ENCODE measurements at regions not wholly inside any gene's neighbourhood (a gene's known extent, or its start where the extent isn't known, plus 50 kb on each side); places are given as distances from the start of the nearest gene placed in this dataset.
A peak's percentile ranks its signal among the peaks of the same experiment; 100 is the strongest.

GRCh38 chr12:75634244-75635222 lies 123.1 kb upstream of the KRR1 start:
- H3K4me3 ChIP-seq, result no peak overlapping the region; the same call in 1 of the 2 replicates
- H3K79me2 ChIP-seq (replicated peaks; ENCODE audit: insufficient read depth), result no peaks in the 10 kb centered on the region
- TF ChIP-seq POLR2AphosphoS5 (IDR thresholded peaks at IDR 0.05; ENCODE audit: low read depth) (no peak), CREB1 (CRISPR knock-in tag; IDR thresholded peaks at IDR 0.05; ENCODE audit: low read depth) (no peak), ZNF114 (CRISPR knock-in tag; IDR thresholded peaks at IDR 0.05) (no peak), ZNF331 (CRISPR knock-in tag; IDR thresholded peaks at IDR 0.05; ENCODE audit: low read depth) (no peak)
- TF ChIP-seq, protein P1, sequence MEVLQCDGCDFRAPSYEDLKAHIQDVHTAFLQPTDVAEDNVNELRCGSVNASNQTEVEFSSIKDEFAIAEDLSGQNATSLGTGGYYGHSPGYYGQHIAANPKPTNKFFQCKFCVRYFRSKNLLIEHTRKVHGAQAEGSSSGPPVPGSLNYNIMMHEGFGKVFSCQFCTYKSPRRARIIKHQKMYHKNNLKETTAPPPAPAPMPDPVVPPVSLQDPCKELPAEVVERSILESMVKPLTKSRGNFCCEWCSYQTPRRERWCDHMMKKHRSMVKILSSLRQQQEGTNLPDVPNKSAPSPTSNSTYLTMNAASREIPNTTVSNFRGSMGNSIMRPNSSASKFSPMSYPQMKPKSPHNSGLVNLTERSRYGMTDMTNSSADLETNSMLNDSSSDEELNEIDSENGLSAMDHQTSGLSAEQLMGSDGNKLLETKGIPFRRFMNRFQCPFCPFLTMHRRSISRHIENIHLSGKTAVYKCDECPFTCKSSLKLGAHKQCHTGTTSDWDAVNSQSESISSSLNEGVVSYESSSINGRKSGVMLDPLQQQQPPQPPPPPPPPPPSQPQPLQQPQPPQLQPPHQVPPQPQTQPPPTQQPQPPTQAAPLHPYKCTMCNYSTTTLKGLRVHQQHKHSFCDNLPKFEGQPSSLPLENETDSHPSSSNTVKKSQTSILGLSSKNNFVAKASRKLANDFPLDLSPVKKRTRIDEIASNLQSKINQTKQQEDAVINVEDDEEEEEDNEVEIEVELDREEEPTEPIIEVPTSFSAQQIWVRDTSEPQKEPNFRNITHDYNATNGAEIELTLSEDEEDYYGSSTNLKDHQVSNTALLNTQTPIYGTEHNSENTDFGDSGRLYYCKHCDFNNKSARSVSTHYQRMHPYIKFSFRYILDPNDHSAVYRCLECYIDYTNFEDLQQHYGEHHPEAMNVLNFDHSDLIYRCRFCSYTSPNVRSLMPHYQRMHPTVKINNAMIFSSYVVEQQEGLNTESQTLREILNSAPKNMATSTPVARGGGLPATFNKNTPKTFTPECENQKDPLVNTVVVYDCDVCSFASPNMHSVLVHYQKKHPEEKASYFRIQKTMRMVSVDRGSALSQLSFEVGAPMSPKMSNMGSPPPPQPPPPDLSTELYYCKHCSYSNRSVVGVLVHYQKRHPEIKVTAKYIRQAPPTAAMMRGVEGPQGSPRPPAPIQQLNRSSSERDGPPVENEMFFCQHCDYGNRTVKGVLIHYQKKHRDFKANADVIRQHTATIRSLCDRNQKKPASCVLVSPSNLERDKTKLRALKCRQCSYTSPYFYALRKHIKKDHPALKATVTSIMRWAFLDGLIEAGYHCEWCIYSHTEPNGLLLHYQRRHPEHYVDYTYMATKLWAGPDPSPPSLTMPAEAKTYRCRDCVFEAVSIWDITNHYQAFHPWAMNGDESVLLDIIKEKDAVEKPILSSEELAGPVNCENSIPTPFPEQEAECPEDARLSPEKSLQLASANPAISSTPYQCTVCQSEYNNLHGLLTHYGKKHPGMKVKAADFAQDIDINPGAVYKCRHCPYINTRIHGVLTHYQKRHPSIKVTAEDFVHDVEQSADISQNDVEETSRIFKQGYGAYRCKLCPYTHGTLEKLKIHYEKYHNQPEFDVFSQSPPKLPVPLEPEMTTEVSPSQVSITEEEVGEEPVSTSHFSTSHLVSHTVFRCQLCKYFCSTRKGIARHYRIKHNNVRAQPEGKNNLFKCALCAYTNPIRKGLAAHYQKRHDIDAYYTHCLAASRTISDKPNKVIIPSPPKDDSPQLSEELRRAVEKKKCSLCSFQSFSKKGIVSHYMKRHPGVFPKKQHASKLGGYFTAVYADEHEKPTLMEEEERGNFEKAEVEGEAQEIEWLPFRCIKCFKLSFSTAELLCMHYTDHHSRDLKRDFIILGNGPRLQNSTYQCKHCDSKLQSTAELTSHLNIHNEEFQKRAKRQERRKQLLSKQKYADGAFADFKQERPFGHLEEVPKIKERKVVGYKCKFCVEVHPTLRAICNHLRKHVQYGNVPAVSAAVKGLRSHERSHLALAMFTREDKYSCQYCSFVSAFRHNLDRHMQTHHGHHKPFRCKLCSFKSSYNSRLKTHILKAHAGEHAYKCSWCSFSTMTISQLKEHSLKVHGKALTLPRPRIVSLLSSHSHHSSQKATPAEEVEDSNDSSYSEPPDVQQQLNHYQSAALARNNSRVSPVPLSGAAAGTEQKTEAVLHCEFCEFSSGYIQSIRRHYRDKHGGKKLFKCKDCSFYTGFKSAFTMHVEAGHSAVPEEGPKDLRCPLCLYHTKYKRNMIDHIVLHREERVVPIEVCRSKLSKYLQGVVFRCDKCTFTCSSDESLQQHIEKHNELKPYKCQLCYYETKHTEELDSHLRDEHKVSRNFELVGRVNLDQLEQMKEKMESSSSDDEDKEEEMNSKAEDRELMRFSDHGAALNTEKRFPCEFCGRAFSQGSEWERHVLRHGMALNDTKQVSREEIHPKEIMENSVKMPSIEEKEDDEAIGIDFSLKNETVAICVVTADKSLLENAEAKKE (CRISPR knock-in tag; IDR thresholded peaks at IDR 0.05), result no peak
- H3K27ac ChIP-seq (ENCODE audit: low read depth), result peak overlapping the region; percentile 82
- 0 out of 2 replicates have a peak, but pooled peaks cover 6% of the 10 kb centered on the region for H3F3A ChIP-seq (replicated peaks; ENCODE audit: low read depth)
- H3K27me3 ChIP-seq (ENCODE audit: insufficient read depth), result no peaks in the 10 kb centered on the region
- Mint-ChIP-seq H3K36me3 (ENCODE audit: low read depth) (peaks cover 7% of the 10 kb centered on the region; the same call in 2 of the 3 replicates), H3K4me1 (peaks cover 48% of the 10 kb centered on the region), H3K4me3 (peak overlapping the region; percentile 22; the same call in 2 of the 3 replicates), H3K27ac (peak overlapping the region; percentile 90), H3K27me3 (ENCODE audit: insufficient read depth, low read depth, poor library complexity) (peaks cover 5% of the 10 kb centered on the region), H3K9me3 (peaks cover 6% of the 10 kb centered on the region; the same call in 2 of the 3 replicates)
- H3K36me3 ChIP-seq (ENCODE audit: insufficient read depth), result no peaks in the 10 kb centered on the region
- H3K4me2 ChIP-seq, result peak overlapping the region; percentile 60
- H4K20me1 ChIP-seq (replicated peaks; ENCODE audit: insufficient read depth), result no peaks in the 10 kb centered on the region
- DNase-seq (ENCODE audit: low spot score), result peak; percentile 29
- ATAC-seq, result peak; percentile 75
- no peaks in the 10 kb centered on the region; the same call in 1 of the 2 replicates for H3K9me2 ChIP-seq (ENCODE audit: insufficient read depth)
- H2AFZ ChIP-seq, result no peak overlapping the region
- peaks cover 48% of the 10 kb centered on the region for H3K4me1 ChIP-seq (ENCODE audit: insufficient read depth)

Data from GM23338 (cell line).